Panc1 (cell line): ENCODE measurements at regions not wholly inside any gene's neighbourhood (a gene's known extent, or its start where the extent isn't known, plus 50 kb on each side); places are given as distances from the start of the nearest gene placed in this dataset.
A peak's percentile ranks its signal among the peaks of the same experiment; 100 is the strongest.

Experiments
- ATAC-seq: fragments of 200-7000 bp; cut with Tn5 transposase; 2 replicates; pipeline ENCODE4 v1.9.1; 2020; ENCODE audit warnings: mild to moderate bottlenecking, moderate library complexity
- BruUV-seq: library from RNA; stranded (reverse); fragments of 400-500 nt; replicated peaks from 2 replicates; lab custom pipeline; 2021; lab: Mats Ljungman, UMichigan
- CTCF ChIA-PET: fragments of 300-600 bp; sonication (Branson Sonifier 250); formaldehyde crosslinking; loops from one replicate; lab custom pipeline; 2022; ENCODE audit warnings: antibody characterized with exemption; lab: Charles Lee
- POLR2A ChIA-PET: fragments of 300-600 bp; sonication (Branson Sonifier 250); formaldehyde crosslinking; loops from one replicate; lab custom pipeline; 2022; ENCODE audit warnings: antibody characterized with exemption; lab: Charles Lee
- DNase-seq: peaks from one replicate; pipeline ENCODE4 v3.0.0-alpha.2; 2010; ENCODE audit warnings: low read depth, low spot score
- H3K27ac ChIP-seq: 2 replicates; pipeline ENCODE4 v1.5.1; 2011; ENCODE audit warnings: mild to moderate bottlenecking, low read length, inconsistent platforms
- H3K27me3 ChIP-seq: fragments of 200-500 bp; sonication (Bioruptor generic); 2 replicates; pipeline ENCODE4 v1.6.0; 2014; ENCODE audit warnings: low read length, inconsistent platforms; ENCODE audit not compliant: control insufficient read depth, insufficient read depth
- H3K36me3 ChIP-seq: fragments of 200-500 bp; sonication (Bioruptor generic); 2 replicates; pipeline ENCODE4 v1.5.1; 2014; ENCODE audit warnings: inconsistent platforms, mild to moderate bottlenecking, low read length, moderate library complexity; ENCODE audit not compliant: control insufficient read depth, insufficient read depth
- H3K4me1 ChIP-seq: 2 replicates; pipeline ENCODE4 v1.5.1; 2011; ENCODE audit warnings: inconsistent platforms, mild to moderate bottlenecking, low read length, moderate library complexity; ENCODE audit not compliant: control insufficient read depth, insufficient read depth
- H3K4me3 ChIP-seq, 2 experiments: 2 replicates each; pipeline ENCODE4 v1.5.1; 2011 to 2012; ENCODE audit warnings: low read depth in 2 of 2, low read length in 2 of 2, mild to moderate bottlenecking in 2 of 2, inconsistent platforms in 1 of 2, moderate library complexity in 1 of 2
- H3K9me3 ChIP-seq: fragments of 200-500 bp; sonication (Bioruptor generic); 2 replicates; pipeline ENCODE4 v1.5.1; 2014; ENCODE audit warnings: low read depth, mild to moderate bottlenecking, inconsistent platforms, low read length, moderate library complexity; ENCODE audit not compliant: control insufficient read depth, insufficient read depth
- CTCF ChIP-seq: fragments of 450-650 bp; IDR thresholded peaks from 2 replicates; pipeline ENCODE4 v1.5.1; 2017; ENCODE audit warnings: mild to moderate bottlenecking
- POLR2AphosphoS5 ChIP-seq: IDR thresholded peaks from 2 replicates; pipeline ENCODE4 v1.6.1; 2012; ENCODE audit warnings: mild to moderate bottlenecking, low read depth, low read length, moderate library complexity
- REST ChIP-seq, 2 experiments: IDR thresholded peaks; 2 replicates each; pipeline ENCODE4 v1.6.1; 2011 to 2012; ENCODE audit warnings: low read depth in 2 of 2, control low read depth in 1 of 2, low read length in 1 of 2, mild to moderate bottlenecking in 1 of 2, moderate library complexity in 1 of 2; ENCODE audit not compliant: insufficient read depth in 1 of 2
- SIN3A ChIP-seq: IDR thresholded peaks from 2 replicates; pipeline ENCODE4 v1.6.1; 2012; ENCODE audit warnings: low read depth, mild to moderate bottlenecking, low read length, moderate library complexity, borderline replicate concordance; ENCODE audit not compliant: insufficient read depth
- TCF7L2 ChIP-seq: IDR thresholded peaks from 2 replicates; pipeline ENCODE4 v1.6.1; 2011; ENCODE audit warnings: mild to moderate bottlenecking, low read depth, low read length, inconsistent platforms
- in situ Hi-C: cut with HindIII; loops from 2 replicates; pipeline ENCODE4 v1.10.0; 2016; ENCODE audit warnings: low sequenced_read_pairs, low pct_unique_long_range_greater_than_20kb
- intact Hi-C: fragments of 100-400 bp; cut with micrococcal nuclease; formaldehyde crosslinking; loops from one replicate; pipeline ENCODE4 v1.10.0; 2022; ENCODE audit not compliant: unreplicated experiment

- in situ Hi-C loops (no loop called here), intact Hi-C loops (no loop called here)
- Histone ChIP-seq H3K9me3 (peaks cover 4% of the 10 kb centered on the region; the same call in 1 of the 2 replicates), H3K4me3 (no peak overlapping the region), H3K27ac (no peak overlapping the region), H3K36me3 (no peaks in the 10 kb centered on the region), H3K4me1 (no peaks in the 10 kb centered on the region), H3K27me3 (no peaks in the 10 kb centered on the region)
- ChIA-PET POLR2A (no interaction called here), CTCF (no interaction called here)
- BruUV-seq, result no TSS peak
- ATAC-seq, result no peak
- no peak for DNase-seq
- TF ChIP-seq POLR2AphosphoS5 (no peak), CTCF (no peak), REST (IDR thresholded peaks at IDR 0.05; ENCODE audit: insufficient read depth in 1 of 2, low read depth in 2 of 2, low read length in 1 of 2) (no peak), SIN3A (no peak), TCF7L2 (no peak)
These were observed 196.5 kb upstream of the VEGFC start for GRCh38 chr4:176989186-176989585.

- TF ChIP-seq CTCF (no peak), REST (IDR thresholded peaks at IDR 0.05; ENCODE audit: insufficient read depth in 1 of 2, low read depth in 2 of 2, low read length in 1 of 2) (no peak), TCF7L2 (no peak), SIN3A (no peak), POLR2AphosphoS5 (no peak)
- H3K27ac ChIP-seq, result no peak overlapping the region
- peak; percentile 80 for ATAC-seq
- peak; percentile 59 for DNase-seq
- H3K4me1 ChIP-seq, result no peaks in the 10 kb centered on the region; the same call in 1 of the 2 replicates
- H3K9me3 ChIP-seq, result no peaks in the 10 kb centered on the region; the same call in 1 of the 2 replicates
- no TSS peak for BruUV-seq
- intact Hi-C loops (no loop called here), in situ Hi-C loops (no loop called here)
- no peak overlapping the region for H3K4me3 ChIP-seq
- ChIA-PET CTCF (no interaction called here), POLR2A (no interaction called here)
- H3K27me3 ChIP-seq, result no peaks in the 10 kb centered on the region
- no peaks in the 10 kb centered on the region for H3K36me3 ChIP-seq
These were observed 207.3 kb upstream of the VEGFC start for GRCh38 chr4:176999935-177000543.
